ENCODE measurements at regions not wholly inside any gene's neighbourhood (a gene's known extent, or its start where the extent isn't known, plus 50 kb on each side); places are given as distances from the start of the nearest gene placed in this dataset.

DNA sequence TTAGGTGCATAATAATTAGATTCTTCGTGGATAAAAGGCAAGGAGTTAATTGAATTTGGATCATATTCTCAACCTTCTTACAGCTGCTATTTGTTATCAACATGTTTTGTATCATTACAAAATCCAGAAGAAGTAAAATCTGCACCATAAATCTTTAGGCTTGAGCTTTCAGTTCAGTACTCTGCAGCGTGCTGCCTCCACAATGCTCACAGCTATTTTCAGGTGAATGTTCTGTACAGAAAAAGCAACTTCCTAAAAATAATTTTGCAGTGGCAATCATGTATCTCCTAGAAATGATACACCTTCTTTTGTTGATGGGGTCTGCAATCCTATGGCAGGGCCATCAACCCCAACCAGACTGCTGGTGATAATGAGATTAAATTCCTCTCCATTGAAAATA is 220.9 kb upstream of the CTNNB1 start:
- ChIA-PET POLR2A (ENCODE audit: partially characterized antibody) (no interaction called here), CTCF (ENCODE audit: partially characterized antibody) (no interaction called here)
- no peak for DNase-seq (ENCODE audit: low read depth in 1 of 2, low spot score in 2 of 2)
- Histone ChIP-seq H2AK5ac (ENCODE audit: low read depth, low read length) (no peak overlapping the region), H3K79me2 (ENCODE audit: control insufficient read depth in 1 of 2, insufficient read depth in 2 of 2, low read length in 2 of 2) (no peaks in the 10 kb centered on the region), H2BK12ac (ENCODE audit: low read depth, low read length) (no peak overlapping the region), H3K56ac (replicated peaks; ENCODE audit: insufficient read length, low read depth, low read length) (no peak overlapping the region), H3K18ac (ENCODE audit: extremely low read depth, low read length) (no peak overlapping the region), H2BK5ac (ENCODE audit: low read depth, low read length) (no peak overlapping the region), H3K14ac (ENCODE audit: insufficient read length) (no peak overlapping the region), H4K20me1 (replicated peaks in 1 of 2; ENCODE audit: control insufficient read depth in 1 of 2, insufficient read depth in 2 of 2, low read length in 2 of 2) (no peaks in the 10 kb centered on the region), H3K27ac (ENCODE audit: low read depth, low read length) (no peak overlapping the region), H3K9me3 (ENCODE audit: insufficient read depth in 2 of 2, low read depth in 1 of 2, low read length in 1 of 2) (no peaks in the 10 kb centered on the region), H3K4me1 (replicated peaks in 1 of 4; ENCODE audit: control insufficient read depth in 3 of 4, insufficient read depth in 4 of 4, low read length in 3 of 4) (no peaks in the 10 kb centered on the region), H2AFZ (ENCODE audit: low read length) (no peak overlapping the region), H4K5ac (ENCODE audit: insufficient read length, low read depth, low read length) (no peak overlapping the region), H3K4me2 (ENCODE audit: insufficient read depth in 1 of 2, low read depth in 2 of 2, low read length in 2 of 2) (no peak overlapping the region), H3K23me2 (ENCODE audit: low read depth, low read length) (no peaks in the 10 kb centered on the region; the same call in 1 of the 2 replicates), H4K91ac (replicated peaks; ENCODE audit: insufficient read length, low read length) (no peak overlapping the region), H3K4ac (replicated peaks; ENCODE audit: insufficient read length, low read depth, low read length) (no peak overlapping the region), H3K27me3 (replicated peaks in 1 of 4; ENCODE audit: control insufficient read depth in 3 of 4, extremely low read depth in 1 of 4, insufficient read depth in 3 of 4, low read length in 3 of 4) (no peaks in the 10 kb centered on the region), H3K23ac (ENCODE audit: insufficient read length) (no peak overlapping the region), H3K36me3 (ENCODE audit: control insufficient read depth in 2 of 4, insufficient read depth in 4 of 4, low read length in 3 of 4) (no peaks in the 10 kb centered on the region), H3K9ac (replicated peaks in 1 of 4; ENCODE audit: extremely low read depth in 1 of 4, low read depth in 3 of 4, low read length in 3 of 4) (no peak overlapping the region), H2BK120ac (replicated peaks; ENCODE audit: low read depth, low read length) (no peak overlapping the region), H2BK15ac (ENCODE audit: low read length) (no peak overlapping the region), H2BK20ac (ENCODE audit: low read length) (no peak overlapping the region), H3K4me3 (ENCODE audit: extremely low read depth in 1 of 4, insufficient read depth in 2 of 4, low read depth in 3 of 4, low read length in 4 of 4) (no peak overlapping the region), H3K79me1 (ENCODE audit: low read depth, low read length) (no peaks in the 10 kb centered on the region), H4K8ac (ENCODE audit: extremely low read depth, insufficient read depth, low read length) (no peak overlapping the region)
- TF ChIP-seq CBX8 (IDR thresholded peaks at IDR 0.05; ENCODE audit: borderline replicate concordance, low read depth, low read length) (no peak), TAF7 (optimal IDR thresholded peaks at IDR 0.05; ENCODE audit: borderline replicate concordance, low read depth, low read length) (no peak), SIRT6 (IDR thresholded peaks at IDR 0.05; ENCODE audit: low read length) (no peak), BACH1 (IDR thresholded peaks at IDR 0.05; ENCODE audit: low read length) (no peak), EZH2 (IDR thresholded peaks at IDR 0.05; ENCODE audit: low read depth, low read length, severe bottlenecking) (no peak), CTBP2 (IDR thresholded peaks at IDR 0.05; ENCODE audit: borderline replicate concordance, insufficient read depth, insufficient read length, low read length) (no peak), TEAD4 (IDR thresholded peaks at IDR 0.05; ENCODE audit: low read depth, low read length) (no peak), RBBP5 (IDR thresholded peaks at IDR 0.05; ENCODE audit: borderline replicate concordance, low read depth, low read length) (no peak), SP4 (IDR thresholded peaks at IDR 0.05; ENCODE audit: low read length) (no peak), FOSL1 (IDR thresholded peaks at IDR 0.05; ENCODE audit: insufficient read depth, low read depth, low read length) (no peak), GTF2F1 (IDR thresholded peaks at IDR 0.05; ENCODE audit: borderline replicate concordance, low read depth, low read length) (no peak), HDAC2 (IDR thresholded peaks at IDR 0.05; ENCODE audit: borderline replicate concordance in 1 of 2, low read depth in 2 of 2, low read length in 2 of 2) (no peak)
- no peak for FAIRE-seq
- 93% methylated on average over 2 of the region's 2 CpGs; no CpG with 5 or more reads in 1 of the 2 experiments for WGBS, 2 experiments (ENCODE audit: extremely low coverage in 1 of 2, insufficient coverage in 1 of 2, insufficient read length in 1 of 2, insufficient replicate concordance in 2 of 2, low coverage in 1 of 2, low lambda C conversion rate in 2 of 2, missing lambda C conversion rate in 1 of 2)
